ENCODE measurements at regions not wholly inside any gene's neighbourhood (a gene's known extent, or its start where the extent isn't known, plus 50 kb on each side); places are given as distances from the start of the nearest gene placed in this dataset.

- Histone ChIP-seq H2BK15ac (ENCODE audit: low read depth, low read length) (no peak overlapping the region), H3K23ac (ENCODE audit: low read depth, low read length) (no peak overlapping the region), H3K9me1 (ENCODE audit: insufficient read depth, low read length) (peaks cover 15% of the 10 kb centered on the region), H3K4me1 (ENCODE audit: control insufficient read depth, insufficient read depth, low read length) (peaks cover 12% of the 10 kb centered on the region), H2AK5ac (ENCODE audit: low read depth, low read length) (no peak overlapping the region), H3K79me1 (ENCODE audit: low read depth in 1 of 2, low read length in 2 of 2) (peaks cover 22 to 57% of the 10 kb centered on the region in 2 experiments), H3K4me3 (ENCODE audit: insufficient read depth, low read depth, low read length) (no peak overlapping the region), H4K5ac (ENCODE audit: low read depth, low read length) (no peak overlapping the region), H4K20me1 (ENCODE audit: insufficient read depth, low read length) (peaks cover 11% of the 10 kb centered on the region; the same call in 1 of the 2 replicates), H4K8ac (ENCODE audit: low read depth in 2 of 2, low read length in 2 of 2) (no peak overlapping the region; a peak in 1 of 4 replicates), H4K91ac (ENCODE audit: insufficient read depth, low read depth, low read length) (no peak overlapping the region), H2AFZ (replicated peaks; ENCODE audit: low read length, poor library complexity) (no peak overlapping the region), H3K14ac (replicated peaks; ENCODE audit: low read depth, low read length) (no peak overlapping the region), H3K56ac (ENCODE audit: extremely low read depth, insufficient read depth, low read length) (0 out of 2 replicates have a peak overlapping the region, but pooled peaks have one; percentile 35), H2BK20ac (ENCODE audit: low read depth, low read length) (no peak overlapping the region), H3K4me2 (ENCODE audit: low read depth, low read length) (peak overlapping the region; percentile 94; the same call in 1 of the 2 replicates), H2BK120ac (ENCODE audit: low read depth, low read length) (no peak overlapping the region; the same call in 1 of the 2 replicates), H2BK5ac (ENCODE audit: low read depth, low read length, poor library complexity, severe bottlenecking) (peak overlapping the region; percentile 93), H3K36me3 (ENCODE audit: control insufficient read depth, insufficient read depth, low read length) (peaks cover 6% of the 10 kb centered on the region; the same call in 1 of the 2 replicates), H3K18ac (ENCODE audit: low read depth, low read length) (no peak overlapping the region), H3K9ac (ENCODE audit: low read depth, low read length) (peak overlapping the region; percentile 41; the same call in 1 of the 2 replicates), H3K27ac (ENCODE audit: insufficient read depth, low read length) (peak overlapping the region; percentile 97; the same call in 1 of the 2 replicates), H3K9me3 (ENCODE audit: control insufficient read depth, insufficient read depth, low read length) (no peaks in the 10 kb centered on the region), H3K4ac (ENCODE audit: low read depth, low read length) (no peak overlapping the region), H2AK9ac (replicated peaks; ENCODE audit: low read depth, low read length, poor library complexity) (no peak overlapping the region), H3K27me3 (ENCODE audit: control insufficient read depth, insufficient read depth, low read length) (no peaks in the 10 kb centered on the region)
- no peak for TF ChIP-seq ELK1 (IDR thresholded peaks at IDR 0.05; ENCODE audit: borderline replicate concordance, low read depth, low read length)
- no peak for TF ChIP-seq RAD21 (IDR thresholded peaks at IDR 0.05; ENCODE audit: low read length)
- TF ChIP-seq CEBPB (IDR thresholded peaks at IDR 0.05; ENCODE audit: low read depth, low read length), result peak; percentile 71
- TF ChIP-seq NFE2L2 (IDR thresholded peaks at IDR 0.05; ENCODE audit: low read depth, low read length), result no peak
- TF ChIP-seq SMC3 (IDR thresholded peaks at IDR 0.05; ENCODE audit: low read depth, low read length), result no peak
- TF ChIP-seq USF2 (IDR thresholded peaks at IDR 0.05; ENCODE audit: low read depth, low read length), result no peak
- no peak for TF ChIP-seq RCOR1 (IDR thresholded peaks at IDR 0.05; ENCODE audit: insufficient replicate concordance, low read length)
- TF ChIP-seq CTCF (conservative IDR thresholded peaks at IDR 0.05; ENCODE audit: low read depth, low read length), result no peak
- POLR2A ChIA-PET (ENCODE audit: unreplicated experiment), result interaction anchor here (0.7 kb wide), 1 partner anchor 63 kb away, joined by 3 read pairs; the partner anchor contains the start of gene STARD13
- dilution Hi-C loops (cut with HindIII; ENCODE audit: low sequenced_read_pairs, unreplicated experiment) (no loop called here), in situ Hi-C loops (cut with MboI; ENCODE audit: low sequenced_read_pairs) (loop anchor here (10.0 kb wide), 1 partner anchor 186 kb away; no protein-coding TSS in a partner anchor), intact Hi-C loops (cut with micrococcal nuclease) (loop anchor here (1.0 to 5.0 kb wide), 2 partner anchors 63 to 121 kb away; partner anchors contain the start of gene STARD13)
- CTCF ChIA-PET, result interaction anchor here (0.7 kb wide), 1 partner anchor 375 kb away, joined by 3 read pairs; no protein-coding TSS in a partner anchor
- no CpG with 5 or more reads among the region's 2 CpGs for WGBS, 2 experiments (ENCODE audit: extremely low coverage in 2 of 2, insufficient read length in 1 of 2)
- BruUV-seq (replicated peaks), result no TSS peak
- DNase-seq (peak; percentile 85), ATAC-seq (ENCODE audit: low read depth) (peak; percentile 48)
Measured at GRCh38 chr13:33348366-33348765, 62.8 kb upstream of the STARD13 start.

Measured in IMR-90 (cell line).